ENCODE measurements at regions not wholly inside any gene's neighbourhood (a gene's known extent, or its start where the extent isn't known, plus 50 kb on each side); places are given as distances from the start of the nearest gene placed in this dataset.
"Not testable (repeated sequence)": the region's sequence is repeated elsewhere in the genome, so short reads cannot be mapped to it uniquely, and the experiment has no call there.

DNA sequence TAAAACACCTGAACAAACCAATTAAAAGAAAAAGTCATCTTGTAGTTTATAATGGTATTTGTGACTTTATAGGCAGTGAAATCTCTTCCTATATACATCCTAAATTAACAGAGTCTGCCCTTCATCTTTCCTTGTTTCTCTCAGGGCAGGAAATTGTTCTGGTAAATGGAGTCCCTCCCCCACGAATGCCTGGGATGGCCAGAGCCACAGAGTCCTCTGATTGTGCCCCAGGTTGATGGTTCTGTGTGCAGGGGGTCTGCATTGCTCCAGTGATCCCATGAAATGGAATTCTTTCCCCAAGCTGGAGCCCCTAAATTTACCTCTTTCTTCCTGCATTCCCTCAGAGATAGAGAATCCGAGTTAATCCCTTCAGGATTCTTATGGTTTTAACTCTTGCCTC lies 155.5 kb downstream of the MTX2 start:
- DNase-seq (ENCODE audit: extremely low spot score, unreplicated experiment) = no peak
- no peak overlapping the region for H3K4me3 Mint-ChIP-seq
- TF ChIP-seq, protein P1, sequence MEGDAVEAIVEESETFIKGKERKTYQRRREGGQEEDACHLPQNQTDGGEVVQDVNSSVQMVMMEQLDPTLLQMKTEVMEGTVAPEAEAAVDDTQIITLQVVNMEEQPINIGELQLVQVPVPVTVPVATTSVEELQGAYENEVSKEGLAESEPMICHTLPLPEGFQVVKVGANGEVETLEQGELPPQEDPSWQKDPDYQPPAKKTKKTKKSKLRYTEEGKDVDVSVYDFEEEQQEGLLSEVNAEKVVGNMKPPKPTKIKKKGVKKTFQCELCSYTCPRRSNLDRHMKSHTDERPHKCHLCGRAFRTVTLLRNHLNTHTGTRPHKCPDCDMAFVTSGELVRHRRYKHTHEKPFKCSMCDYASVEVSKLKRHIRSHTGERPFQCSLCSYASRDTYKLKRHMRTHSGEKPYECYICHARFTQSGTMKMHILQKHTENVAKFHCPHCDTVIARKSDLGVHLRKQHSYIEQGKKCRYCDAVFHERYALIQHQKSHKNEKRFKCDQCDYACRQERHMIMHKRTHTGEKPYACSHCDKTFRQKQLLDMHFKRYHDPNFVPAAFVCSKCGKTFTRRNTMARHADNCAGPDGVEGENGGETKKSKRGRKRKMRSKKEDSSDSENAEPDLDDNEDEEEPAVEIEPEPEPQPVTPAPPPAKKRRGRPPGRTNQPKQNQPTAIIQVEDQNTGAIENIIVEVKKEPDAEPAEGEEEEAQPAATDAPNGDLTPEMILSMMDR (conservative IDR thresholded peaks at IDR 0.05) = no peak
- peaks cover 21% of the 10 kb centered on the region for H3K27me3 Mint-ChIP-seq
- H3K4me1 Mint-ChIP-seq (ENCODE audit: unreplicated experiment) = peaks cover 18% of the 10 kb centered on the region
- H3K36me3 Mint-ChIP-seq = no peaks in the 10 kb centered on the region
- no peak overlapping the region for H3K27ac Mint-ChIP-seq
- no peaks in the 10 kb centered on the region for H3K9me3 Mint-ChIP-seq

DNA sequence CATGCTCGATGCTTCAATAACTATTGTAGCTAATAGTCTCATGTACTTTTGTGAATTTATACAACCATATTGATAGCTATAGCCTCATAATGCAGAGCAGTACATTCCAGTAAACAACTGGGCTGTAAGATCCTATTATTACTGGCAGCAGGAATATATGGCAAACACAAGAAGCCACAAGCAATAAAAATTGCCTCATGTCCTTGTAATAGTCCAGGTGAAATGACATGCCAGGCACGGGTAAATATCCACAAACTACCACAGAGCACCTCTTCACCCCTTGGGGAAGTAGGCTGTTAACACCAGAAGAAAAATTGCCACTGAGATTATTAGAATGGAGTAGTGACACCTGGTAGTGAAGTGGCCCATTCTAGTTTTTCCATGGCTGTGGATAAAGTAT lies 158.3 kb downstream of the MTX2 start:
- H3K36me3 Mint-ChIP-seq = no peaks in the 10 kb centered on the region

GRCh38 chr2:176428944-176429469 lies 159.8 kb downstream of the MTX2 start:
- not testable (repeated sequence) for H3K27ac Mint-ChIP-seq; H3K4me3 Mint-ChIP-seq; H3K4me1 Mint-ChIP-seq (ENCODE audit: unreplicated experiment); DNase-seq (ENCODE audit: extremely low spot score, unreplicated experiment); H3K36me3 Mint-ChIP-seq; H3K9me3 Mint-ChIP-seq
- peaks cover 19% of the 10 kb centered on the region for H3K27me3 Mint-ChIP-seq

More for the DNA sequence above, 158.3 kb downstream of the MTX2 start:
- Mint-ChIP-seq H3K27me3 (peaks cover 21% of the 10 kb centered on the region), H3K4me3 (no peak overlapping the region), H3K9me3 (no peaks in the 10 kb centered on the region), H3K27ac (no peak overlapping the region), H3K4me1 (ENCODE audit: unreplicated experiment) (peaks cover 5% of the 10 kb centered on the region)
- no peak for DNase-seq (ENCODE audit: extremely low spot score, unreplicated experiment)
- TF ChIP-seq, protein P1 (conservative IDR thresholded peaks at IDR 0.05) = no peak

DNA sequence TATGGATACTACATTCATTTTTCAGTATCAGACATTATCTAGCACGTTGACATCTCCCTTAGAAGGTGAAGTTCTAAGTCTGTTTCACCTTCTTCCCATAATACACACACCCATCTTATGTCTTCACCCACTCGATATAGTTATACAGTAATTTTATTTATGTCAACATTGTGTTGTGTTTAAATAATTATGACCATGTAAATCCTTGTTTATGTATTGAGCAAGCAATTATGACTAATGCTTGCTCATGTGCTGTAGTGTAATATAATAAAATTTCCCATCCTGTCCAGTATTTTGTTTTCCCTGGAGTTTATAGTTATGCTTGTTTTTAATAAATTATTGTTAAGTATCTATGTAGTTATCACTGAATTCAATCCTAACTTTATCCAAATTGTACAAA lies 163.2 kb downstream of the MTX2 start:
- Mint-ChIP-seq H3K9me3 (no peaks in the 10 kb centered on the region), H3K27me3 (peaks cover 15% of the 10 kb centered on the region), H3K36me3 (no peaks in the 10 kb centered on the region), H3K4me3 (no peak overlapping the region), H3K27ac (no peak overlapping the region), H3K4me1 (ENCODE audit: unreplicated experiment) (no peaks in the 10 kb centered on the region)
- TF ChIP-seq, protein P1 (conservative IDR thresholded peaks at IDR 0.05) = no peak
- DNase-seq (ENCODE audit: extremely low spot score, unreplicated experiment) = no peak

GRCh38 chr2:176435729-176436128 lies 166.5 kb downstream of the MTX2 start:
- Mint-ChIP-seq H3K4me3 (no peak overlapping the region), H3K4me1 (ENCODE audit: unreplicated experiment) (peaks cover 9% of the 10 kb centered on the region), H3K9me3 (no peaks in the 10 kb centered on the region), H3K27ac (no peak overlapping the region), H3K36me3 (no peaks in the 10 kb centered on the region), H3K27me3 (no peaks in the 10 kb centered on the region)
- TF ChIP-seq, protein P1 (conservative IDR thresholded peaks at IDR 0.05) = no peak
- DNase-seq (ENCODE audit: extremely low spot score, unreplicated experiment) = no peak

DNA sequence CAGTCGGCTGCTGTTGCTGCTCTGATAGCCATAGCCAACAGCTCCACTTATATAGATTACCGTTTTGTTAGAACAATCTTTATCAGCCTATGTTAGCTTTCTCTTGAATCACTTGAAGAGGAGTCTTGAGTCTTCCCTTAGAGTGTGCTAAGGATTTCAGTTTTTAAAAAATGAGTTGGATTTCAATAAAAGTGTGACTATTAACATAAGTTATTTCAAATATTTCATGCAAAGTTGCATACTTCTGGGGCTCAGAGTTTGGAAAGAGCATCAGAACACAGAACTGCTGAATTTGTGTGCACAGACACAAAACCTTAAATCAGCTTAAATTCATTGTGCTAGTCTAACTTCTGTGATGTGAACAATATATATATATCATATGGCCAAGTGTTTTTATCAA lies 174.7 kb downstream of the MTX2 start:
- no peaks in the 10 kb centered on the region for H3K9me3 Mint-ChIP-seq
- no peak overlapping the region for H3K27ac Mint-ChIP-seq
- H3K36me3 Mint-ChIP-seq = no peaks in the 10 kb centered on the region
- TF ChIP-seq, protein P1 (conservative IDR thresholded peaks at IDR 0.05) = no peak
- peaks cover 13% of the 10 kb centered on the region for H3K4me1 Mint-ChIP-seq (ENCODE audit: unreplicated experiment)
- no peak overlapping the region for H3K4me3 Mint-ChIP-seq
- peaks cover 5% of the 10 kb centered on the region for H3K27me3 Mint-ChIP-seq
- DNase-seq (ENCODE audit: extremely low spot score, unreplicated experiment) = no peak

Measured in type B pancreatic cell (in vitro differentiated cells).